Endothelial cell (in vitro differentiated cells): ENCODE measurements at regions not wholly inside any gene's neighbourhood (a gene's known extent, or its start where the extent isn't known, plus 50 kb on each side); places are given as distances from the start of the nearest gene placed in this dataset.

Experiments used
- DNase-seq: peaks from one replicate; pipeline ENCODE4 v3.0.0; 2021; ENCODE audit warnings: low spot score
- H3K27ac Mint-ChIP-seq: one replicate; pipeline ENCODE4 v1.8.0; 2021; ENCODE audit warnings: mixed read lengths, inconsistent platforms; ENCODE audit not compliant: unreplicated experiment
- H3K27me3 Mint-ChIP-seq: one replicate; pipeline ENCODE4 v1.8.0; 2021; ENCODE audit warnings: mild to moderate bottlenecking, moderate library complexity, mixed read lengths, inconsistent platforms; ENCODE audit not compliant: unreplicated experiment
- H3K36me3 Mint-ChIP-seq: one replicate; pipeline ENCODE4 v1.8.0; 2021; ENCODE audit warnings: mild to moderate bottlenecking, low read depth, mixed read lengths, inconsistent platforms; ENCODE audit not compliant: unreplicated experiment
- H3K4me1 Mint-ChIP-seq: one replicate; pipeline ENCODE4 v1.8.0; 2021; ENCODE audit warnings: mild to moderate bottlenecking, mixed read lengths, inconsistent platforms; ENCODE audit not compliant: unreplicated experiment
- H3K4me3 Mint-ChIP-seq: one replicate; pipeline ENCODE4 v1.8.0; 2021; ENCODE audit warnings: mild to moderate bottlenecking, mixed read lengths, inconsistent platforms; ENCODE audit not compliant: unreplicated experiment
- H3K9me3 Mint-ChIP-seq: one replicate; pipeline ENCODE4 v1.8.0; 2021; ENCODE audit warnings: mixed read lengths, inconsistent platforms; ENCODE audit not compliant: unreplicated experiment
- CTCF ChIP-seq: fragments of 200-600 bp; sonication (generic); IDR thresholded peaks from one replicate; pipeline ENCODE4 v1.5.0; 2021; ENCODE audit warnings: antibody characterized with exemption; ENCODE audit not compliant: unreplicated experiment

GRCh38 chr12:107509421-107509820, 176.2 kb upstream of the PWP1 start:
- no peaks in the 10 kb centered on the region for H3K9me3 Mint-ChIP-seq
- DNase-seq: no peak
- TF ChIP-seq CTCF: no peak
- no peak overlapping the region for H3K27ac Mint-ChIP-seq
- no peaks in the 10 kb centered on the region for H3K36me3 Mint-ChIP-seq
- no peaks in the 10 kb centered on the region for H3K27me3 Mint-ChIP-seq
- no peaks in the 10 kb centered on the region for H3K4me1 Mint-ChIP-seq
- no peak overlapping the region for H3K4me3 Mint-ChIP-seq

- DNase-seq: no peak
- H3K4me1 Mint-ChIP-seq: no peaks in the 10 kb centered on the region
- no peaks in the 10 kb centered on the region for H3K9me3 Mint-ChIP-seq
- H3K36me3 Mint-ChIP-seq: no peaks in the 10 kb centered on the region
- no peak overlapping the region for H3K4me3 Mint-ChIP-seq
- H3K27ac Mint-ChIP-seq: no peak overlapping the region
- no peak for TF ChIP-seq CTCF
- H3K27me3 Mint-ChIP-seq: no peaks in the 10 kb centered on the region
Observed at GRCh38 chr12:107510211-107510610, 175.4 kb upstream of the PWP1 start.

DNA sequence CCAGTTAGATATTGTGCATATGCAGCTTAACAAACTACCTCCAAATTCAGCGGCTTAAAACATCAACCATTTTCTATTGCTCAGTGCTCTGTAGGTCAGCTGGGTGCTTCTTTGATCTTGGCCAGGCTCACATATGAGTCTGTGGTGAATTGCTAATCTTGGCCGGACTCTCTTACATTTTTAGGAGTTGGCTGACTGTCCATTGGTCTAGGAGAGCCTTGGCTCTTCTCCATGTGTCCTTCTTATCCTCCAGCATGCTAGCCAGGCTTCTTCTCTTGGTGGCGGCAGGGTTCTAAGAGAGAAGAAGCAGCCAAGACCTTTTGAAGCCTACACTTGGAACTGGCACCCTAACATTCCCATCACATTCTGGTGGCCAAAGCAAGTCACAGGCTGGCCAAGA, 174.3 kb upstream of the PWP1 start:
- no peak overlapping the region for H3K4me3 Mint-ChIP-seq
- DNase-seq: no peak
- no peaks in the 10 kb centered on the region for H3K36me3 Mint-ChIP-seq
- no peaks in the 10 kb centered on the region for H3K27me3 Mint-ChIP-seq
- no peaks in the 10 kb centered on the region for H3K4me1 Mint-ChIP-seq
- no peak overlapping the region for H3K27ac Mint-ChIP-seq
- TF ChIP-seq CTCF: no peak
- no peaks in the 10 kb centered on the region for H3K9me3 Mint-ChIP-seq

DNA sequence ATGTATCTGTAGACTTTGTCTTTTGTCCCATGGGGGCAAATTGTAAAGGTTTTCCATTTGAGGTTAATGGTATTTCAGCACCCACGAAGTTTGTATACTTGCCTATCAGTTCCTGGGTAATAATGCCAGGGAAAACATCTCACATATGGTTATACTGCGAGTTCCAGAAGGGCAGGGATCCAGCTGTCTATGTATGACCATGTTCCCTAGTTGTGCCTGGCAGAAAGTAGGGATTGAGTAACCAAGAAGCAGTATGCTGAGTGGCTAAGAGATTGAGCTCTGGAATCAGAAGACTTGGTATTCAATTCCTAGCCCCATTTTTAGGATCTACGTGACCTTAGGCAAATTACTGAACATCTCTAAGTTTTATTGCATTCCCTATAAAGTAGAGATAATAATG, 173.2 kb upstream of the PWP1 start:
- no peak for TF ChIP-seq CTCF
- H3K27me3 Mint-ChIP-seq: no peaks in the 10 kb centered on the region
- H3K4me3 Mint-ChIP-seq: no peak overlapping the region
- H3K9me3 Mint-ChIP-seq: no peaks in the 10 kb centered on the region
- no peaks in the 10 kb centered on the region for H3K36me3 Mint-ChIP-seq
- no peak overlapping the region for H3K27ac Mint-ChIP-seq
- H3K4me1 Mint-ChIP-seq: no peaks in the 10 kb centered on the region
- DNase-seq: no peak

DNA sequence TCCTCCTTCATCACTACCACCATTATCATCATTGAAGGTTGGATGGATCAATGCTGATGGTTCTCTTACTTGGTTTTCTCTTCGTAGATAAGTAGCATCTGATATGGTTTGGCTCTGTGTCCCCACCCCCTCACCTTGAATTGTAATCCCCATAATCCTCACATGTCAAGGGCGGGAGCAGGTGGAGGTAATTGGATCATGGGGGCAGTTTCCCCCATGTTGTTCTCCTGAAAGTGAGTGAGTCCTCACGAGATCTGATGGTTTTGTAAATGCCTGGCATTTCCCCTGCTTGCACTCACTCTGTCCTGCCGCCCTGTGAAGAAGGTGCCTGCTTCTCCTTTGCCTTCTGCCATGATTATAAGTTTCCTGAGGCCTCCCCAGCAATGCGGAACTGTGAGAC, 172.4 kb upstream of the PWP1 start:
- DNase-seq: no peak
- Mint-ChIP-seq H3K27ac (no peak overlapping the region), H3K4me1 (no peaks in the 10 kb centered on the region), H3K36me3 (no peaks in the 10 kb centered on the region), H3K9me3 (no peaks in the 10 kb centered on the region), H3K27me3 (no peaks in the 10 kb centered on the region), H3K4me3 (no peak overlapping the region)
- no peak for TF ChIP-seq CTCF
